GM19351 (cell line): ENCODE measurements at regions not wholly inside any gene's neighbourhood (a gene's known extent, or its start where the extent isn't known, plus 50 kb on each side); places are given as distances from the start of the nearest gene placed in this dataset.

Experiments used
- ATAC-seq: cut with Tn5 transposase; IDR thresholded peaks from one replicate; pipeline ENCODE4 v1.9.1; 2021; ENCODE audit warnings: mild to moderate bottlenecking, moderate library complexity; ENCODE audit not compliant: unreplicated experiment

GRCh38 chr18:40860189-40860588, 1094.8 kb upstream of the PIK3C3 start:
- ATAC-seq = no peak

GRCh38 chr18:40855661-40856060, 1099.4 kb upstream of the PIK3C3 start:
- ATAC-seq = no peak

GRCh38 chr18:40852406-40852805, 1102.6 kb upstream of the PIK3C3 start:
- no peak for ATAC-seq

DNA sequence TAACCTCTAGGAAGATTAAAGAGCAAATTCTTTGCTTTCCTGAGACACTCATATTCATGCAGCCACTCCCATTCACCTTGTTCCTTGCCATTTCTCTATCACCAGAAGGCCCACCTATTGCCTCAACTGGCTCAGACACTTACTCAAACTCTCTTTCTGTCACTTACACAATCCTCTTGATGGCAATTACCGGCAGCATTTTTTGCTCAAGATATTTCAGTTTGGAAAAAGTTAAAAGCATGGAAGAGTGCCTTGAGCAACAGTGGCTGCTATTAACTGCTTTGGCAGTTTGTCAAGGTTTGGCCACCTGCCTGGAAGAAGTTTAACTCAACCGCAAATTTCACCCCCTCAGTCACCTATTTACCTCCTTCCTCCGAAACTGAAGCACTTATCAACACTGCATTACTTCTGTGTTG, 1104.0 kb upstream of the PIK3C3 start:
- no peak for ATAC-seq

GRCh38 chr18:40849886-40850285, 1105.1 kb upstream of the PIK3C3 start:
- ATAC-seq = no peak

DNA sequence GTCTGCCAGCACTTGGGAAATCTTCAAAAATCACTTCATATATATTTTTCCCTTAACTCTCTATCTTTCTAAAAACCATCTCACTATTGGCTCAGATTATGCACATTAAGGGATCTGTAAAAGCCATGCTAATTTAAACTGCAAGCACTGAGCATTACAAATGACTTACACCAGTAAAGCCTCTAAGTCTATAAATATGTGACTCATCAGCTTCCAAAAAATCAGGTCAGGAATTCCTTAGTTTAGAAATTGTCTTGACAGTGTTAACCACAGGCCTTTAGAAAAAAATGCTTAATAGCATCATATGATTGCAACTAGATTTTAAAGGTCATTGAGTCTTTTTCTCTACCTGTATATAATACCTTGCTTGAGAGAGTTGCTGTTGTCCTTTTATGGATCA, 1113.6 kb upstream of the PIK3C3 start:
- no peak for ATAC-seq

GRCh38 chr18:40841063-40841462, 1114.0 kb upstream of the PIK3C3 start:
- no peak for ATAC-seq

DNA sequence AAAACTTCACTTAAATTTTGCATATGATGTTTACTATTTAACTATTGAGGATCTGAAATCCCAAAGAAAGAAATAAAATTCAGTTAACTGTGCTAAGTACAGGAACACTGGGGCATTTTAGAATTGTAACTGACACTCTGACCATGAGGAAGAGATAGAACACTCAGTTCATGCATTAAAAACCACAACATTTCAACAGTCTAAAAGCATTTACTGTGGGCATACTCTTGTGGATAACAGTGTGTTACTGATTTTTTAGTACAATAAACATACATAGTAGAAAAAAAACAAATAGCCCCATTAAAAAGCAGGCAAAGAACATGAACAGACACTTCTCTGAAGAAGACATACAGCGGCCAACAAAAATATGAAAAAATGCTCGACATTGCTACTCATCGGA, 1122.7 kb upstream of the PIK3C3 start:
- ATAC-seq = no peak

DNA sequence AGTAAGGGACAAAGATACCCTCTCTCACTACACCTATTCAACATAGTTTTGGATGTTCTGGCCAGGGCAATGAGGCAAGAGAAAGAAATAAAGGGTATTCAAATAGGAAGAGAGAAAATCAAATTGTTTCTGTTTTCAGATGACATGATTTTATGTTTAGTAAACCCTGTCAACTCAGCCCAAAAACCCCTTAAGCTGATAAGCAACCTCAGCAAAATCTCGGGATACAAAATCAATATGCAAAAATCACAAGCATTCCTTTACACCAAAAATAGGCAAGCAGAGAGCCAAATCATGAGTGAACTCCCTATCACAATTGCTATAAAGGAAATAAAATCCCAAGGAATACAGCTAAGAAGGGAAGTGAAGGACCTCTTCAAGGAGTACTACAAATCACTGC, 1130.7 kb upstream of the PIK3C3 start:
- no peak for ATAC-seq

- no peak for ATAC-seq
Observed at GRCh38 chr18:40821596-40822243, 1133.3 kb upstream of the PIK3C3 start.

DNA sequence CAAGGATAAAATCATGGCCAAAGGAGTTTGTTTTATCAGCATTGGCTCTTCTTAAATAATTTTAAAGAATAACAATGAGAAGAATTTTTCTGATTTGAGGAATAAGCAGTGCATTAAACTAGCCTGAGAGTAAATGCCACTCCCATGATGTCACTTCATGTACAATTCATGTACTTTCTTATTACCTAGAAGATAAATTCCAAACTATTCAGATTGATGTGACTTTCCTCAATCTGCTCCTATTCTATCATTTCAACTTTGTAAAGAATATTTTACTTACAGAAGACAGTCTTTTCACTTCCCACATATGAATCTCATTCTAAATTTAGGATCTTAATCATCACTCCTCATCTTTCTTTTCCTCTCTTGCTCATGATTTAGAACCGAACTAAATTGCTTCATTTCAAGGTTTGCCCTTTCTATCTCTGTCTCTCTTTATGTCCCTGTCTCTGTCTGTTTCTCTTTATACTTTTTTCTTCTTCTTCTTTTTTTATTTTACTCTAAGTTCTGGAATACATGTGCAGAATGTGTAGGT, 1142.0 kb upstream of the PIK3C3 start:
- ATAC-seq = no peak

DNA sequence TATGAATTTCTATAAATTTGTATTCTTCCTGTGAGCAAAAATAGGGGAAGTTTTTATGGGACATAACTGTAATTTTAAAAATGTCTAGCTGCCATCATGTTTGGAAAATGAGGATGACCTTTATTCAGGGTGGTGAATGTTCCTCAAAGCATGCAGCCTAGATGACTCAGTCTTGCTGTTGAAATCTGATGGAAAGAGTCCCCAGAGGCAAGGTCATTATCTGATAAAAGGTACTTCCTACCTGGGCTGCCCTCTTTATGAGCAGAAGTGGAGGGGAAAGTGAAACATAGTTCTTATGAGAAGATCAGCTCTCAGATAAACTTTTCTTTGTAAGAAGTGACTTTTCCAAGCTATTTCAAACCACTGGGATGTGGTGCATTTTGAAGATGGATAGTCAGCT, 1144.7 kb upstream of the PIK3C3 start:
- ATAC-seq = no peak

GRCh38 chr18:40789286-40789685, 1165.7 kb upstream of the PIK3C3 start:
- no peak for ATAC-seq

DNA sequence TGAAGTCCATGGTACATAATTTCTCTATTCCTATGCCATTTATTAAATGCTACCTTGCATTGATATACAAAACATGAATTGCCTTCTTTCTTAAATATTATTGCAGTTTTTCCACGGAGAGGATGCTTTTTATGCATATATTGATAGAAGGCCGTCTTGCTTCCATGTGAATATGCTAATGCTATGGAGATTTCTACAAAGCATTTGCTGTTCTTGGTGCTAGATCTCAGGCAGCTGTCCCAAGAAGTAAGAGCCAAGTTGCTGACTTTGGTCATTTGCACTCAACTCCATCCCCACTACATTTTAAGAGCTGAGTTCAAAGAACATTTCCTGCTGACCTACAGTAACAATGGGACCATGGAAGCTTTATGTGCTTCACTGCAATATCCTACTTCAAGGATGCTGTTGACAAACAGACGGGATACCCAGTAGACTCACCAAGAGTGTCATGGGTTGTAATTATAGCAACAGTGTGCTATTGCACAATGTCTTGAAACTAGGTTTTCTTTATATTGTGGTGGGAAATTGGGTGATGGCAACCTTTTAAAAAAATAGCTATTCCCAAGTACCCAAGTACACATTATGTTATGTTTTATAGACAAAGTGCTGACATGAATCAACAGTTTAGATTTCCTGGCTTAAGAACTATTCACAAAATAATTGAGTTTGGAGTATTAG, 1172.4 kb upstream of the PIK3C3 start:
- ATAC-seq = no peak

DNA sequence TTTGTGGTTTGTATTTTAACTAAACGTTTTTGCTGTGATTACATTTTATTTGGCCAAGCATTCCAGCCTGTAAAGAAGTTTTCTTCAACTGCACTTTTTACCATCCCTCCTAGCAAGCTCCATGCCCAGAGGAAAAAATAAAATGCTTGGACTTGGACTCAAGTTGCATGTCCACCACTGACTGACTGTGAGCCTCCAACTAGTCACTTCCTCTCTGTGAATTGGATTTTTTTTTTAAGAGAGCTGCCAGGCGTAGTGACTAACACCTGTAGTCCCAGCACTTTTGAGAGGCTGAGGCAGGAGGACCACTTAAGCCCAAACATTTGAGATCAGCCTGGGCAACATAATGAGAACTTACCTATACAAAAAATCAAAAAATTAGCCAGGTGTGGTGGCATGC, 1185.2 kb upstream of the PIK3C3 start:
- ATAC-seq = no peak

DNA sequence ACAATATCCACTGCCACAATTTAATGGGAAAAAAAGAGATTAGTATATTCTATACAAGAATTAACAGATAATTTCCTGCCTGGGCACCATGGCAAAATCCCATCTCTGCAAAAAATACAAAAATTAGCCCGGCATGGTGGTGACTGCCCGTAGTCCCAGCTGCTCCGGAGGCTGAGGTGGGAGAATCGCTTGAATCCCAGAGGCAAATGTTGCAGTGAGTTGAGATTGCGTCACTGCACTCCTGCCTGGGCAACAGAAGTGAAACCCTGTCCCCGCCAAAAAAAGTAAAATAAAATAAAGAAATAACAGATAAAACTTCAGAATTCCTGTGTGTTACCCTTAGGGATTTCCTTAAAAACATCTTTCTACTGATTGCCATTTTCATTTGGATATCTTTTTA, 1194.8 kb upstream of the PIK3C3 start:
- ATAC-seq = no peak

DNA sequence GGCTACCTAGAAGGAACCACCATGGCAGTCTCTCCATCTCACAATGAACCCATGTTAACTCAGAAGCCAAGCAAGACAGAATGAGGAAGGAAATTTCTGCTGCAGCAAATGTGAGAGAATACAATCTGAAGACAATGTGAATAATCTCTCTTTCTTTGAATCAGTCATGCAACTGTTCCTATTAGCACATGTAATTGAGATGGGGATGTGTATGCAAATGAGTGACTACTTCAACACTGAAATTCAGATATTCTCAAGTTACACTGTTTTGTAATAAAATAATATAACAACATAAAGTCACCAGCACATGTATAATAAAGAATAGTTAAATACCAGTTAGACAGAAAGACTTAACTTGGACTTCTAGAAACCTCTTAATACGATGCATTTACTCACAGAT, 1200.6 kb upstream of the PIK3C3 start:
- no peak for ATAC-seq

DNA sequence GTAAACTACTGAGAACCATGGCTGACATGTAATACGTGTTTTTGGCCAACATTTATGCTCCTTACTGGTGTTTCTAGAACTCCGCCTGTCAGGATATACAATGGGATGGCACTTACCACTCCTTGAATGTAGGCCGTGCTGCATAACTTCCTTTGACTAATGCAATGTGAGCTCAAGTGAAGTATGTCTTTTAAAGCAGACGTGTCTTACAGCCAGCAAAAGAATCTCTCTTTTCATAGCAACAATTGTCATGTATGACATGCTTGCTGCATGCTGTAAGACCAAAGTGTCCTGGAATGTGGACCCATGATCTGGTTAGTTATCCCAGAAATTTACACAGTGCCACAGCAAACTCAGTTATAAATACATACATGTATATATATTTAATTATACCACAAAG, 1202.7 kb upstream of the PIK3C3 start:
- no peak for ATAC-seq

GRCh38 chr18:40751186-40751585, 1203.8 kb upstream of the PIK3C3 start:
- ATAC-seq = no peak

- no peak for ATAC-seq
Observed at GRCh38 chr18:40739029-40739428, 1216.0 kb upstream of the PIK3C3 start.

DNA sequence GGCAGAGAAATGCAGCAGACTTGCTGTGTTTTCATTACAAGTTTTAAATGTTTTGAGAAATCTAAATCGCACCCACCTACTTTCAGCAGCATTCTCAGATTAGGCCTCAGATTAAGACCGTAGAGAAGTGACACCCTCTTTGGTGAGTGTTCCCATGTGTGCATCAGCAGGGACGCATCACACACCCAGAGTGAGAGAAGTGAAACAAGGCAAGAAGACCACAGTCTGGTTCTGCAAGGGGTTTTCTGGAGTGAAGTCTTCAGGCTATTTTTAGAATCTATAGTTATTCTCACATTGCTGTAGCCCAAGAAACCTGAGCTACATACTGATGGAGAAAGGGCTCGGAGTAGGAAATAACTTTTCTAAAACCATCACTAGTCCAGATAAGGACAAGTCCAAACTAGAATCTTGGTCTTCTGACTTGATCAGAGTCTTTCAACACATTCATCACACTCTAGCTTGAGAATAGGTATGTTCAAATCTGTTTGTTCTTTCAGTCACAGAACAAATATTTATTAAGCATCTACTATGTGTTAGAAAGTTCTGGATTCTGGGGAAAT, 1216.6 kb upstream of the PIK3C3 start:
- ATAC-seq = peak; percentile 86

GRCh38 chr18:40708726-40709125, 1246.3 kb upstream of the PIK3C3 start:
- ATAC-seq = no peak
